ENCODE measurements at regions not wholly inside any gene's neighbourhood (a gene's known extent, or its start where the extent isn't known, plus 50 kb on each side); places are given as distances from the start of the nearest gene placed in this dataset.

- DNase-seq (ENCODE audit: low spot score): no peak
Measured at GRCh38 chr4:10981576-10981975, 297.0 kb upstream of the CLNK start.

DNA sequence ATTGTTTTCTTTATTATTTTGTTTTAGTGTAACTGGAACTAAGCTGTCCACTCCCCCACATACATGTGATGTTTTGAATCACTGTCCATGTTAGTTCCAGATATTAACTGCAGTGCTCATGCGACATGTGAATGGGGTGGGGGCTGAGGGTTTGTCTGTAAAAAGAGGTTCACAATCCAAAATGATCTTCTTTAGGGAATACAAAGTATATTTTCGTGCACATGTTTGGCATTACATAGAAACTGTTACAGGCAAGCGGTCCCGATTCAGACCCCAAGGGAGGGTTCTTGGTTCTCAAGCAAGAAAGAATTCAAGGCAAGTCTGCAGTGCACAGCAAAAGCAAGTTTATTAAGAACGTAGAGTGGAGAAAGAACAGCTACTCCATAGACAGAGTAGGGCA lies 296.5 kb upstream of the CLNK start:
- DNase-seq (ENCODE audit: low spot score): no peak

DNA sequence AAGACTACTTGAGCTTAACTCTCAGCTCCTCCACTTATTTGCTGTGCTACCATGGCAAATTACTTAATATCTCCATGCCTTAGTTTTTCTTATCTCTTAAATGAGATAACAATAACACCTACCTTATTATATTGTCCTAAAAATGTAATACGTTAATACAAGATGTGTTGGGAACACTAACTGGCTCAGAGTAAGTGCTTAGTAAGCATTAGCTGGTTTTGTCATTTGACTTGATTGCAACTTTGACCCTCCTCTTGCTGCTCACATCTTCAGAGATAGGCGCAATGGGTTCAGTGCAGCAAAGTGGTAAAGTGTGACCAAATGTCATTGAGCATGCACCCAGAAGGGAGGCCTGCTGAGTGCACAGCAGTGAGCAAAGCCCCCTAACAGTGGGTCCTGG lies 294.5 kb upstream of the CLNK start:
- no peak for DNase-seq (ENCODE audit: low spot score)

- DNase-seq (ENCODE audit: low spot score): no peak
Measured at GRCh38 chr4:10977534-10977933, 293.0 kb upstream of the CLNK start.

GRCh38 chr4:10974371-10974770 lies 289.8 kb upstream of the CLNK start:
- DNase-seq (ENCODE audit: low spot score): no peak

DNA sequence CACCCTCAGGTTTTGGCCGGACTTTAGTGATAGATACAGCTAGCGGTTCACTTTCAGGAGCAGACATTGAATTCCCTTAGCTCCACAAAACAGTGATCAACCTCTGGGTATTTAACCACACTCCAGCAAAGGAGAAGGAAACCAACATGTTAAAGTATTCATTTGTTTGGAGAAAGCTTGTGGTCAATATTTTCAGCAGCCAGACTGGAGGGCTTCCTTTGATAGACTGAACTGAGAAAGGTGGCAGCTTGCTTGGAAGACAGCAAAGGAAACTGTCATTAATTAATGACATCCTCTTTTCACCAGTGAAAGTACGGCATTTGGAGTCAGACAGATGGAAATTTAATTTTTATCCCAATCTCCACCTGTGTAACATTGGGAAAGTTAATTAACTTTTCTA lies 289.1 kb upstream of the CLNK start:
- DNase-seq (ENCODE audit: low spot score): no peak

DNA sequence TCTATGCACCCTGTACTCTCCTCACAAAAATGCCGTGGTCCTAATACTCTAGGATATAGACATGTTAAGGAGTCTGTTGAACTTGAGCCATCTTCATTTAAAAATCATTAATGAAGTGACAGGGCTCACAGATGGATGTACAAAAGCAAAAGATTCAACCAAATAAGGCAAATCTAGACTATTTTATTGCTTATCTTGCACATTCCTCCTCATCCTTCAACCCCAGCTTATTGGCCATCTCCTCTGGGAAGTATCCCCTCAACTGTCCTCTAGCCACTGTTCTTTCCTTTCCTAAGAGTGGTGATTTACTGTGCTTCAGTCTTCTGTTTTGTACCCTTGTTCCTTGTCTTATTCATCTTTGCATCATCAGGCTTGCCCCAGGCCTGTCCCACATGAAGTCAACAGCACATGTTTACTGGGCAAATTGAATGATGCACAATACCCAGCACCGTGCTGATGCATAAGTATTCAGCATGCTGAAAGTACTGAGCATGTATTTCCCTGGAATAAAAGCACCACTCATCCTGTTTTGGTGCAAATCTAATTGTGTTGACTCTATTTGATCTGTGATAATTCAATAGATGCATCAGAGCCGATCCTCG lies 287.3 kb upstream of the CLNK start:
- DNase-seq (ENCODE audit: low spot score): no peak

DNA sequence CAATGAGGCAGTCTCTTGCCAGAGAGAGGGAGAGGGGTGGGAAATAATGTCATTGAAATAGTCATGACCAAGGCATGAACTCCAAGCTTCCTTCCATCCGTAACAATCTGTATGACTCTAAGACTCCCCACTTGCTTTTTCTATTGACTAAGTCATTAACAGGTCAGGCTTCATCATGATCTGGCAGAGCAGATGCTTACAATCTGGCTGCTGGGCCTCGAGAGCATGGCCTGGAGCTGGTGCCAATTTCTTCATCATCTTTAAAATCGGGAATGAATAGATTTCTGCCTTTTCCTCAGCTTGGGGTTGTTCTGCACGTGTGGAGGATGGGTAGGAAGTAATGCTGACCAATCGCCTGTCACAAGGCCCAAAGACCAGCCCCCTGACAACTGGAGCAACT lies 280.6 kb upstream of the CLNK start:
- DNase-seq (ENCODE audit: low spot score): no peak

GRCh38 chr4:10963958-10964703 lies 279.6 kb upstream of the CLNK start:
- DNase-seq (ENCODE audit: low spot score): no peak

- no peak for DNase-seq (ENCODE audit: low spot score)
Measured at GRCh38 chr4:10963241-10963640, 278.7 kb upstream of the CLNK start.

GRCh38 chr4:10962246-10962645 lies 277.7 kb upstream of the CLNK start:
- no peak for DNase-seq (ENCODE audit: low spot score)

DNA sequence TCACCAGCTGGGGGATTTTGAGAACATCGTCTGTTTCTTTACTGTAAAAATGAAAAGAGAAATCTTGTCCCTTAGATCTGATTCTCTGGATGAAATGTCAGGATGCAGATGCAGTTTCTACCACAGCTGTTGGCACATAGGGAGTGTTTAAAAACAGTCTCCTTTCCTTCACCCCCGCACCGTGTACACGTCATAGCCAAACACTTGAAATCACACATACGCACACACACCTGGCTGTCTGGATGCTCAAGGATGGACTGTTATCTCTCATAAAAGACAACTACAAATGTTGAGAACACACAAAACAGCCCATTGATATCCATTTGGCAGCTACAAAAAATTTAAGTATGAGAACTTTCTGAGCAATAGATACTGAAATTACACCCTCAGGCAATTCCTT lies 275.8 kb upstream of the CLNK start:
- no peak for DNase-seq (ENCODE audit: low spot score)

DNA sequence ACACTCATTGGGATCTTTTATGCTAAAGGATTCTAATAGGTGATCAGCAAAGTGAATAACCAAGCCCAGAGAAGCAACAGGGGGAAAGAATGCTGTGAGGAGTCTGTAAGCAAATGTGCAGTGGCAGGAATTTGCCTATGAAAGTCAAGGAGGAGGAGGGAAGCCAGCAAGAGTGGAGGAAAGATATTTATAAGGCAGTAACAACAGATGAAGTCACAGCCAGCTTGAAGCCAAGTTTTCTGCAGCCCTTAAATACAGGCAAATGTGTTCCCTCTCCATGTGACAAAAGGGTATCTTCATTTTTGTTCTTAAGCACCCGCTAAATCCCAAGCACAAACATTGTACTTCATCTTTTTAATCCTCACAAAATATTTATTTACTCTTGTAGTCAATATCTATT lies 275.0 kb upstream of the CLNK start:
- DNase-seq (ENCODE audit: low spot score): no peak

GRCh38 chr4:10958226-10958856 lies 273.8 kb upstream of the CLNK start:
- no peak for DNase-seq (ENCODE audit: low spot score)

GRCh38 chr4:10951306-10951705 lies 266.7 kb upstream of the CLNK start:
- no peak for DNase-seq (ENCODE audit: low spot score)

DNA sequence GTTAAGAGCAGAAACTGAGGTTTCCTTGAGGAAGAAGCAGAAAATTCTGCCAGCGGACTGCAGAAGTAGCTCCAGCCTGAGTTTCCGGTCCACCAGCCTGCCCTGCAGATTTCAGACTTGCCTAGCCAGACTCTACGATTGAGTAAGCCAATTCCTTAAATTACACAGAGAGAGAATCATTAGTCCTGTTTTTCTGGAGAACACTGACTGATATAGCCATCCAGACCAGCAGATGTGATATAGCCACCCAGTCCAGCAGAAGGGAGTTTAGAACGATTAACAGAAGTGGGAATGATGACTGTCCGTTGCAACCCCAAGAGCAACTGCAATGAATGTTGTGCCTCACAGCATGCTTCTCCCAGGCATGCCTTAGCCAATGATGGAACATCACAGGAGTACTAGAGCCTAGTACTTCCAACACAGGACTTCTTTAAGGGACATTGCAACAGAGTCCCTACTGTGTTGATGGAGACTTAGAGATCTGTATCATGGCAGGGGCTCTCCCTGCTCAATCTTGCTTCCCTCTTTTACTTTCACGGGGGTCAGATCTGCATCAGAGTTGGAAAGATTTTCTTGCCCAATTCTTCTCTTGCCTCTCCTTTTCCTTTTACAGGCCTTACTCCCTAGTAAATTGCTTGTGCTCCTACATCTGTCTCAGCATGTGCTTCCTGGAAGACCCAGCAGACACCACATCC lies 264.6 kb upstream of the CLNK start:
- no peak for DNase-seq (ENCODE audit: low spot score)

- DNase-seq (ENCODE audit: low spot score): no peak
Measured at GRCh38 chr4:10947898-10948297, 263.3 kb upstream of the CLNK start.

DNA sequence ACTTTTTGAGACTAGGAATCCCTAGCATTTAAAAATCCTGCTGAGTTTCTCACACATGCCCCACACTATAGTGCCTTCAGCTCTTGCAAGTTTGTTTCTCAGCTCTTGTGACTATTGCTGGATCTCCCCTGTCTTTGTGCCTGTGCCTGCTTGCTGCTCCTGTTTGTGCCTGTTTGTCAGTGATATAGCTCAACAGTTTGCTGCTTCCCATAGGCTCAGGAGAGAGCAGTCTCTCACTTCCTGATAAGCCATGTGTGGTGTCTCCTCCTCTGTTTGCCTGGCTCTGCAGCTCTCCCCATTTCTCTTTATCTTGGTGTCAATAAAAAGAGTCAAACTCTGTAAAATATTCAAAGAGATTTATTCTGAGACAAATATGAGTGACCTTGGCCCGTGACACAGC lies 259.8 kb upstream of the CLNK start:
- DNase-seq (ENCODE audit: low spot score): no peak

DNA sequence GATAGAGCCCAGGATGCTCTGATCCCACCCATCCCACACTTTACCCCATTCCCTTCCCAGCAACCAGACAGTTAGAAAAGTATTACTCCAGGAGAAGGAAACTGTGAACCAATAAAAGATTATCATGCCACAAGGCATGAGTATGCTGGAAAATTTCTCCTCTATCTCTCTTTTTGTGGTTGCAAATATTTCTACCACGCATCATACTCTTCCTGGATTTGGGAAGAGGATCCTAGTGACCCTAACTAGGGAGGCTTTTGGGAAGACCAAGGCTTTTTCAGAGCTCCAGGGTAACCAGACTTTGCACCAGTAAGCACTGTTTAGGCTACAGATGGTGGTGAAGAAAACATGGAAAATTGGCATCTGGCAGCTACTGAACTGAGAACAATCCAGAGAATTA lies 257.6 kb upstream of the CLNK start:
- no peak for DNase-seq (ENCODE audit: low spot score)

- no peak for DNase-seq (ENCODE audit: low spot score)
Measured at GRCh38 chr4:10929818-10930217, 245.2 kb upstream of the CLNK start.

DNA sequence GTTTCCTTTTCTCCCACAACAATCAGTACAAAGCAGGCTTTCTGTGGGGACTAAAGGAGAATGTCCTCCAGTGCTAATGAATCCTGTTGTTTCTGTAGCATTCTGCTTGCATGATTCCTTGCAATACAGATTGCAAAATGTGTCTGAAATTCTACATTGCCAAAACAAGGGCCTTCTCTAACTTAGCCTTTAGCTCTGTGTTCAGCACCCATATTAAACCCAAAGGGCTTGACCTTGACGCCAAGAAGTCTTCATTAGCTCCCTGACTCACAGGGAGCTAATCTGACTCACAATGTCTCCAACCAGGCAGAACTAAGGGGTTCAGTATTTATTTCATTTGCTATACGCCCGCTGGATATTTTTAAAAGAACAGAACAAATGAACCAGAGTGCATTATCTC lies 241.4 kb upstream of the CLNK start:
- no peak for DNase-seq (ENCODE audit: low spot score)

GRCh38 chr4:10924274-10924673 lies 239.7 kb upstream of the CLNK start:
- no peak for DNase-seq (ENCODE audit: low spot score)

DNA sequence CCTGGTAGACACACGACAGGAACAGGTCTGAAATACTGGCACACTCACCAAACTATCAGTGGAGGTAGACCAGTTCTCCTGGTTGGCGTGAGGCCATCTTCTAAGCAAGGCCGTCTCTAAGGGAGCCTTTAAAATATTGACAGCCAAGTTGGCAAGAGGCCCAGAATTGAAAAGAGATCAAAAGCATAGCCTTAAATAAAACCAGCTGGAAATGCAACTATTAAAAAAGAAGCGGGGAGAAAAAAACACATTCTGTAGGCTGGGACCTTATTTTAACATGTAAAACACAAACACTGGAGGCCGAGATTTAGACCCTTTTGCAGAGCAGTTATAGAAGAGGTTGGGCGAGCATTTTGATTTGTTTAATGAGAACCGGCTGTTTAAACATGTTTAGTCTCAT lies 233.0 kb upstream of the CLNK start:
- DNase-seq (ENCODE audit: low spot score): no peak

All from left forelimb (tissue), 1 donor.